ENCODE measurements at regions not wholly inside any gene's neighbourhood (a gene's known extent, or its start where the extent isn't known, plus 50 kb on each side); places are given as distances from the start of the nearest gene placed in this dataset.

DNA sequence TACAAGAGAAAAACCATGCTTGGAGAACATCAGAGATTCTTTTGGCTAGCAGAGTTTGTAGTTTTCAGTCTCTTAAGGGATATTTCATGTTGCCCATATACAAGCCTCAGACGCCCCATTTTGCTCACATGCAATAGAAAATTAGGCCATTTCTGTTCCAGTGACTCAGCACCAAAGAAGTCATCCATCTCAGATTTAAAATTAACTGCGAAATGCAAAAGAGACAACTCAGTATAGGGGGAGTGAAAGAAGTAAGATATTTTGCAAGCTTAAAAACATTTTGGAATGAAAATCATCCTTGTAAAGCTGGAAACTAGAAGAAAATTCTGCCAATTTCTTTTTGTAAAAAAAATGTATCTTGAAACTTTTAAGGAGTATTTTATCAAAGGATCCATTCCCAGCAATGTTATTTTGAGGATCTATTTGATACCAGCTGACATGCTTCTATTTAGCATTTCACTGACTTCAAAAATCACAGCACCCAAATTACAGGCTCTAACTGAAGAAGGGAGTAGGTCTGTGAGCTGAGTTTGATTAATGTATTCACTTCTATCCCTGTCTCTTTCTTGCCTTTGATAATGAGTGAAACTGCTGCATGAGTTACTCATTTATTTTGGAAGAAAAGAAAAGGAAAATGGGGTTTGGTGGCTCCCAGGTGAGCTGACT, 223.7 kb upstream of the SULF2 start:
- DNase-seq (no peak), ATAC-seq (no peak)
- TF ChIP-seq POLR2A (IDR thresholded peaks at IDR 0.05) = no peak
- TF ChIP-seq, protein P1, sequence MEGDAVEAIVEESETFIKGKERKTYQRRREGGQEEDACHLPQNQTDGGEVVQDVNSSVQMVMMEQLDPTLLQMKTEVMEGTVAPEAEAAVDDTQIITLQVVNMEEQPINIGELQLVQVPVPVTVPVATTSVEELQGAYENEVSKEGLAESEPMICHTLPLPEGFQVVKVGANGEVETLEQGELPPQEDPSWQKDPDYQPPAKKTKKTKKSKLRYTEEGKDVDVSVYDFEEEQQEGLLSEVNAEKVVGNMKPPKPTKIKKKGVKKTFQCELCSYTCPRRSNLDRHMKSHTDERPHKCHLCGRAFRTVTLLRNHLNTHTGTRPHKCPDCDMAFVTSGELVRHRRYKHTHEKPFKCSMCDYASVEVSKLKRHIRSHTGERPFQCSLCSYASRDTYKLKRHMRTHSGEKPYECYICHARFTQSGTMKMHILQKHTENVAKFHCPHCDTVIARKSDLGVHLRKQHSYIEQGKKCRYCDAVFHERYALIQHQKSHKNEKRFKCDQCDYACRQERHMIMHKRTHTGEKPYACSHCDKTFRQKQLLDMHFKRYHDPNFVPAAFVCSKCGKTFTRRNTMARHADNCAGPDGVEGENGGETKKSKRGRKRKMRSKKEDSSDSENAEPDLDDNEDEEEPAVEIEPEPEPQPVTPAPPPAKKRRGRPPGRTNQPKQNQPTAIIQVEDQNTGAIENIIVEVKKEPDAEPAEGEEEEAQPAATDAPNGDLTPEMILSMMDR (IDR thresholded peaks at IDR 0.05) = no peak
- intact Hi-C loops (cut with DNase I) = no loop called here
- Histone ChIP-seq H3K27ac (no peak overlapping the region), H3K4me1 (no peaks in the 10 kb centered on the region), H3K9me3 (peaks cover 0 to 12% (median 0%) of the 10 kb centered on the region in 3 donors), H3K27me3 (no peaks in the 10 kb centered on the region), H3K4me3 (no peak overlapping the region), H3K36me3 (replicated peaks in 1 of 2; ENCODE audit: insufficient read depth in 1 of 2, low read depth in 2 of 2) (no peaks in the 10 kb centered on the region)
- WGBS, 2 donors = 38 to 53% methylated on average over 2 of the region's 2 CpGs

DNA sequence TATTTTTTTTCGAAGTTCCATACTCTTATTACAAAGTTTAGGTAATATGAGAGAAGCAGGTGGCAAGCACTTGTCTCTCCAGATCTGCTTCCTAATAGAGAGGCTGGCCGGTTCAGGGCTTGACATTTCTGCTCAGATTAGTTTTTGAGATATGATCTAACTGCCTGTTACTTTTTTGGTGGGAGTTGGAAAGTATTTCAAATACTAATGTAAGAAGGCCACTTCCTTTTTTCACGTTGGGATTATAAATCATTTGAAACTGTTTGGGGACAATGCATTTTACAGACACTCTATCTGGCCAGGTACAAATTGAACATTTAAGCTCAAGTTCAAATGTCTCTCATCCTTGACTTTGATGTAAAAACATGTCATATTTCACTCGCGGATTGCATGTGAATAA, 222.1 kb upstream of the SULF2 start:
- DNase-seq (no peak), ATAC-seq (no peak)
- intact Hi-C loops (cut with DNase I) = no loop called here
- TF ChIP-seq, protein P1 (IDR thresholded peaks at IDR 0.05) = no peak
- no peak for TF ChIP-seq POLR2A (IDR thresholded peaks at IDR 0.05)
- Histone ChIP-seq H3K27ac (no peak overlapping the region), H3K27me3 (no peaks in the 10 kb centered on the region), H3K9me3 (peaks cover 0 to 6% (median 0%) of the 10 kb centered on the region in 3 donors), H3K4me1 (no peaks in the 10 kb centered on the region), H3K4me3 (no peak overlapping the region), H3K36me3 (replicated peaks in 1 of 2; ENCODE audit: insufficient read depth in 1 of 2, low read depth in 2 of 2) (no peaks in the 10 kb centered on the region)
- 49 to 53% methylated on average over 5 of the region's 5 CpGs for WGBS, 2 donors

- ATAC-seq = no peak
- no peaks in the 10 kb centered on the region for H3K36me3 ChIP-seq (replicated peaks in 1 of 2; ENCODE audit: insufficient read depth in 1 of 2, low read depth in 2 of 2)
- no peak overlapping the region for H3K4me3 ChIP-seq
- no peaks in the 10 kb centered on the region for H3K27me3 ChIP-seq
- intact Hi-C loops (cut with DNase I) = no loop called here
- H3K27ac ChIP-seq = no peak overlapping the region
- TF ChIP-seq POLR2A (IDR thresholded peaks at IDR 0.05) = no peak
- TF ChIP-seq, protein P1 (IDR thresholded peaks at IDR 0.05) = no peak
- no peaks in the 10 kb centered on the region for H3K4me1 ChIP-seq
- 47 to 52% methylated on average over 10 to 13 of the region's 14 CpGs for WGBS, 2 donors
- no peaks in the 10 kb centered on the region for H3K9me3 ChIP-seq
- DNase-seq = no peak
Observed at GRCh38 chr20:48006036-48006833, 221.0 kb upstream of the SULF2 start.

GRCh38 chr20:48003021-48003420, 217.7 kb upstream of the SULF2 start:
- Histone ChIP-seq H3K27ac (no peak overlapping the region), H3K27me3 (no peaks in the 10 kb centered on the region), H3K9me3 (no peaks in the 10 kb centered on the region), H3K4me1 (no peaks in the 10 kb centered on the region), H3K4me3 (no peak overlapping the region), H3K36me3 (replicated peaks in 1 of 2; ENCODE audit: insufficient read depth in 1 of 2, low read depth in 2 of 2) (no peaks in the 10 kb centered on the region)
- DNase-seq (no peak), ATAC-seq (no peak)
- WGBS, 2 donors = 67 to 71% methylated on average over 2 of the region's 2 CpGs
- intact Hi-C loops (cut with DNase I) = loop anchor here (5.0 kb wide), 1 partner anchor 49 kb away; no protein-coding TSS in a partner anchor
- TF ChIP-seq POLR2A (IDR thresholded peaks at IDR 0.05) = no peak
- TF ChIP-seq, protein P1 (IDR thresholded peaks at IDR 0.05) = no peak

Measured in body of pancreas (tissue), 4 donors.